Body of pancreas (tissue), 4 donors: ENCODE measurements at regions not wholly inside any gene's neighbourhood (a gene's known extent, or its start where the extent isn't known, plus 50 kb on each side); places are given as distances from the start of the nearest gene placed in this dataset.

Source experiments
- ATAC-seq: fragments of 150-250 bp; one replicate; pipeline ENCODE4 v1.9.1; 2016
- DNase-seq, 4 donors: peaks; one replicate each; pipeline ENCODE4 v3.0.0-alpha.2; 2019
- H3K27ac ChIP-seq, 4 donors: fragments of 200-600 bp; sonication (generic); 1 replicate in 3 of 4; 2 replicates in 1 of 4; pipeline versions ENCODE4 v1.5.1 to v1.6.1; 2016 to 2019; ENCODE audit warnings: mild to moderate bottlenecking in 1 of 4, mixed read lengths in 1 of 4, moderate library complexity in 1 of 4
- H3K27me3 ChIP-seq, 2 donors: fragments of 200-600 bp; sonication (generic); one replicate each; pipeline ENCODE4 v1.6.0; 2016; ENCODE audit warnings: mild to moderate bottlenecking in 1 of 2
- H3K36me3 ChIP-seq, 2 donors: fragments of 200-600 bp; sonication (generic); replicated peaks in 1 of 2; 2 replicates each; pipeline ENCODE4 v1.5.1; 2016; ENCODE audit warnings: low read depth in 2 of 2; ENCODE audit not compliant: insufficient read depth in 1 of 2
- H3K4me1 ChIP-seq: fragments of 200-600 bp; sonication (generic); one replicate; pipeline ENCODE4 v1.6.0; 2016
- H3K4me3 ChIP-seq, 2 donors: fragments of 200-600 bp; sonication (generic); 1 replicate in 1 of 2; 2 replicates in 1 of 2; pipeline ENCODE4 v1.5.1; 2016 to 2019
- H3K9me3 ChIP-seq, 3 donors: fragments of 200-600 bp; sonication (generic); 1 replicate in 2 of 3; 2 replicates in 1 of 3; pipeline ENCODE4 v1.5.1; 2016
- POLR2A ChIP-seq, 3 donors: fragments of 450-650 bp; IDR thresholded peaks; one replicate each; pipeline ENCODE4 v1.6.1; 2016; ENCODE audit warnings: antibody characterized with exemption in 3 of 3, mild to moderate bottlenecking in 2 of 3
- WGBS, 2 donors: methylation state at CpG; one replicate each; pipeline ENCODE4 v1.1.5; 2017; 5-methylcytosine and 5-hydroxymethylcytosine counted together
- intact Hi-C: fragments of 100-400 bp; cut with DNase I; formaldehyde crosslinking; loops from one replicate; pipeline ENCODE4 v1.15.1; 2023
- TF ChIP-seq, protein P1 (sequence below), 7 experiments: fragments of 450-650 bp in 4 of 7; fragments of 200-600 bp in 3 of 7; sonication (generic) in 3 of 7; IDR thresholded peaks; one replicate each; pipeline ENCODE4 v1.5.1; 2016 to 2019; ENCODE audit warnings: antibody characterized with exemption in 7 of 7

GRCh38 chr7:63008366-63008765 is 990.3 kb upstream of the ZNF722 start:
- Histone ChIP-seq H3K27ac (no peak overlapping the region), H3K4me1 (no peaks in the 10 kb centered on the region), H3K27me3 (no peaks in the 10 kb centered on the region), H3K36me3 (no peaks in the 10 kb centered on the region), H3K9me3 (no peaks in the 10 kb centered on the region), H3K4me3 (no peak overlapping the region)
- intact Hi-C loops = no loop called here
- TF ChIP-seq, protein P1, sequence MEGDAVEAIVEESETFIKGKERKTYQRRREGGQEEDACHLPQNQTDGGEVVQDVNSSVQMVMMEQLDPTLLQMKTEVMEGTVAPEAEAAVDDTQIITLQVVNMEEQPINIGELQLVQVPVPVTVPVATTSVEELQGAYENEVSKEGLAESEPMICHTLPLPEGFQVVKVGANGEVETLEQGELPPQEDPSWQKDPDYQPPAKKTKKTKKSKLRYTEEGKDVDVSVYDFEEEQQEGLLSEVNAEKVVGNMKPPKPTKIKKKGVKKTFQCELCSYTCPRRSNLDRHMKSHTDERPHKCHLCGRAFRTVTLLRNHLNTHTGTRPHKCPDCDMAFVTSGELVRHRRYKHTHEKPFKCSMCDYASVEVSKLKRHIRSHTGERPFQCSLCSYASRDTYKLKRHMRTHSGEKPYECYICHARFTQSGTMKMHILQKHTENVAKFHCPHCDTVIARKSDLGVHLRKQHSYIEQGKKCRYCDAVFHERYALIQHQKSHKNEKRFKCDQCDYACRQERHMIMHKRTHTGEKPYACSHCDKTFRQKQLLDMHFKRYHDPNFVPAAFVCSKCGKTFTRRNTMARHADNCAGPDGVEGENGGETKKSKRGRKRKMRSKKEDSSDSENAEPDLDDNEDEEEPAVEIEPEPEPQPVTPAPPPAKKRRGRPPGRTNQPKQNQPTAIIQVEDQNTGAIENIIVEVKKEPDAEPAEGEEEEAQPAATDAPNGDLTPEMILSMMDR (IDR thresholded peaks at IDR 0.05) = peak in 3 of 7 experiments; percentile 11 to 15 (median 13)
- no peak for TF ChIP-seq POLR2A (IDR thresholded peaks at IDR 0.05)
- 24 to 26% methylated on average over 2 of the region's 2 CpGs for WGBS, 2 donors
- DNase-seq = no peak
- no peak for ATAC-seq

- Histone ChIP-seq H3K4me1 (no peaks in the 10 kb centered on the region), H3K27me3 (no peaks in the 10 kb centered on the region), H3K27ac (no peak overlapping the region), H3K4me3 (no peak overlapping the region), H3K36me3 (no peaks in the 10 kb centered on the region), H3K9me3 (no peaks in the 10 kb centered on the region)
- 56 to 65% methylated on average over 7 of the region's 7 CpGs for WGBS, 2 donors
- TF ChIP-seq POLR2A (IDR thresholded peaks at IDR 0.05) = no peak
- TF ChIP-seq, protein P1 (IDR thresholded peaks at IDR 0.05) = no peak
- intact Hi-C loops = no loop called here
- no peak for ATAC-seq
- no peak for DNase-seq
These were observed 988.9 kb upstream of the ZNF722 start for GRCh38 chr7:63009771-63010170.

DNA sequence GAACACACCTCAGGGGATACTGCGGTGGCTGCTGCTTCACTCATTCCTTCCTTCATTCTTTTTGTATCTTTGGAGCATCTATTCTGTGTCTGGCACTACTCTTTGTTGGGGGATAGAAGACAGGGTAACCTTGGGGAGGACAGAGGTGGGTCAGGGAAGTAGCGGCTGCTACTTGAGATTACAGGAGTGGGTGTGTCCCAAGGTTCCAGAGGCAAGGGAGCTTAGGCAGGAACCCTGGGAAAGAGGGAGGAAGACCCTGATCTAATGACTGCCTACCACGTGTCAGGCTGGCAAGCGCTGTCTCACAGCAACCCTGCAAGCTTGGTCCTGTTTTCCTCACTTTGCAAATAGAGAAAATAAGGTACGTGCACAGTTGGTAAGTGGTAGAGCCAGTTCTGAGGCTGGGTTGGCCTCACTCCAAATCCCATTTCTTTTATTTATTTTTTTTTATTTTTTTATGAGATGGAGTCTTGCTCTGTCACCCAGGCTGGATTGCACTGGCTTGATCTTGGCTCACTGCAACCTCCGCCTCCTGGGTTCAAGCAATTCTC is 985.9 kb upstream of the ZNF722 start:
- Histone ChIP-seq H3K27me3 (no peaks in the 10 kb centered on the region), H3K9me3 (no peaks in the 10 kb centered on the region), H3K27ac (no peak overlapping the region), H3K4me1 (no peaks in the 10 kb centered on the region), H3K4me3 (no peak overlapping the region), H3K36me3 (no peaks in the 10 kb centered on the region)
- 42 to 60% methylated on average over 6 of the region's 6 CpGs for WGBS, 2 donors
- intact Hi-C loops = no loop called here
- peak in 1 of 4 donors; percentile 24 for DNase-seq
- TF ChIP-seq POLR2A (IDR thresholded peaks at IDR 0.05) = no peak
- TF ChIP-seq, protein P1 (IDR thresholded peaks at IDR 0.05) = no peak
- no peak for ATAC-seq

- no peak overlapping the region for H3K27ac ChIP-seq
- 67 to 86% methylated on average over 8 of the region's 8 CpGs for WGBS, 2 donors
- no peaks in the 10 kb centered on the region for H3K27me3 ChIP-seq
- TF ChIP-seq, protein P1 (IDR thresholded peaks at IDR 0.05) = no peak
- no peak for TF ChIP-seq POLR2A (IDR thresholded peaks at IDR 0.05)
- H3K4me3 ChIP-seq = no peak overlapping the region
- DNase-seq (no peak), ATAC-seq (no peak)
- intact Hi-C loops = no loop called here
- no peaks in the 10 kb centered on the region for H3K4me1 ChIP-seq
- H3K36me3 ChIP-seq = no peaks in the 10 kb centered on the region
- no peaks in the 10 kb centered on the region for H3K9me3 ChIP-seq
These were observed 983.9 kb upstream of the ZNF722 start for GRCh38 chr7:63014792-63015191.

DNA sequence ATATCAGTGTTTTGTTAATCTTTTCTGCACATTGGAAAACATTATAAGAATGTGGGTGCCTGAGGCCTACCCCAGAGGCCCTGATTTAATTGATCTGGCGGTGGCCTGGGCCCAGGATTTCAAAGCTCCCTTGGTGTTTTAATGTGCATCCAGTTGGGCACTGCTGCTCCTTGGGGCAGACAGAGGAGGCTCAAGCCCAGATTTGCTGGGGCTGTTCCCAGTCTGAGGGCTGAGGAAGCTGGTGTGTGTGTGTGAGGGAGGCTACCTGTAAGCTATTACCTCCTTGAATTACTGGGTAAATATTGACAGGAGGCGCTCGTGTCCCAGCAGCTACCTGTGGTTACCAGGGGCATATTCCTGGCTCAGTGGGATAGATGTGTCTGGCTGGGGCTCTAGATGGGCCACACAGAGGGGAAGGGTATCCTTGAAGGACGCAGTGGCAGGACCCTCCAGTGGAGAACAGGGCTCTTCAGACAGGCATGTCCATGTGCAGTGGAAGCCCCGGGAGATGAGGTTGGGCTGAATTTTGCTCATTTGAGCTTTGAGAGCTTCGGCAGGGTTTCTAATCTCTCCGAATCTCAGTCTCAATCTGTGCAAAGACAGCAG is 975.4 kb upstream of the ZNF722 start:
- Histone ChIP-seq H3K9me3 (no peaks in the 10 kb centered on the region), H3K27me3 (no peaks in the 10 kb centered on the region), H3K4me3 (no peak overlapping the region), H3K4me1 (no peaks in the 10 kb centered on the region), H3K36me3 (no peaks in the 10 kb centered on the region), H3K27ac (no peak overlapping the region)
- 55 to 56% methylated on average over 7 of the region's 7 CpGs for WGBS, 2 donors
- no peak for TF ChIP-seq POLR2A (IDR thresholded peaks at IDR 0.05)
- TF ChIP-seq, protein P1 (IDR thresholded peaks at IDR 0.05) = no peak
- intact Hi-C loops = no loop called here
- ATAC-seq = no peak
- DNase-seq = no peak
